GM18909 (cell line): ENCODE measurements at regions not wholly inside any gene's neighbourhood (a gene's known extent, or its start where the extent isn't known, plus 50 kb on each side); places are given as distances from the start of the nearest gene placed in this dataset.

Source experiments
- ATAC-seq: cut with Tn5 transposase; IDR thresholded peaks from one replicate; pipeline ENCODE4 v1.9.1; 2021; ENCODE audit warnings: mild to moderate bottlenecking; ENCODE audit not compliant: unreplicated experiment, poor library complexity

DNA sequence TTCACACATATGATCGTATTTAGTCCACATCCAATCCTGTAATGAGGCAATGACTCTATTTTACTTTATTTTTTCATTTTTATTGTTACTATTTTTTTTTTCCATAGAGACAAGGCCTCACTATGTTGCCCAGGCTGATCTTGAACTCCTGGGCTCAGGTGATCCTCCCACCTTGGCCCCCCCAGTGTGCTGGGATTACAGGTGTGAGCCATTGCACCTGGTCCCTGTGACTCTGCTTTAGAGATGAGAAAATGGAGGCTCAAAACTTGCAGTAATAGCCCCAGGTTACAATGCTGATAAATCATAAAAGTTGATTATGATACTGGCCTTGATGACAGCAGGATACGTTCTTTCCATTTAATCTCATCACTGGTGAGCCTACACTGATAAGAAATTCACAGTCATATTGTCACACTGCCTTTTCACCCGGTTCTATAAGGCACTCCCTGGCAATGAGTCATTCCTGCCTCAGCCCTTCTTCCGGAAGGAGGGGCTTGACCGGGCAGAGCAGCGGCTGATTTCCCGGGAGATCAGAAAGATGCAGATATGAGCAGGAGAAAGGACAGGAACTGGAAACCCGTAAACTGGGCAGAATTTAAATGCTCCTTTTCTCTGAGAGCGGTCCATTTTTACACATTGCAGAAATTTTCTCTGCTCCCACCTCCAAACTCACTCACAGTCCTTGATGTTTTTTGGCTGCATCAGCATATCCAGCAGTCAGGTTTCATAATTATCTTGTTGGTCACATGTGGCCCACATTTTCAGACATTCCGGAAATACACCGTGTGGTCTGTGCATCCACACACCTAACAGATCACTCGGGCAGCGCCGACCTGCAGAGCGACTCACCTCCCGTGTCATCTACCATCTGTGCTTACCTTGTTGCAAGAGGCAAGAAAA lies 616.4 kb downstream of the EFNB2 start:
- ATAC-seq = no peak

DNA sequence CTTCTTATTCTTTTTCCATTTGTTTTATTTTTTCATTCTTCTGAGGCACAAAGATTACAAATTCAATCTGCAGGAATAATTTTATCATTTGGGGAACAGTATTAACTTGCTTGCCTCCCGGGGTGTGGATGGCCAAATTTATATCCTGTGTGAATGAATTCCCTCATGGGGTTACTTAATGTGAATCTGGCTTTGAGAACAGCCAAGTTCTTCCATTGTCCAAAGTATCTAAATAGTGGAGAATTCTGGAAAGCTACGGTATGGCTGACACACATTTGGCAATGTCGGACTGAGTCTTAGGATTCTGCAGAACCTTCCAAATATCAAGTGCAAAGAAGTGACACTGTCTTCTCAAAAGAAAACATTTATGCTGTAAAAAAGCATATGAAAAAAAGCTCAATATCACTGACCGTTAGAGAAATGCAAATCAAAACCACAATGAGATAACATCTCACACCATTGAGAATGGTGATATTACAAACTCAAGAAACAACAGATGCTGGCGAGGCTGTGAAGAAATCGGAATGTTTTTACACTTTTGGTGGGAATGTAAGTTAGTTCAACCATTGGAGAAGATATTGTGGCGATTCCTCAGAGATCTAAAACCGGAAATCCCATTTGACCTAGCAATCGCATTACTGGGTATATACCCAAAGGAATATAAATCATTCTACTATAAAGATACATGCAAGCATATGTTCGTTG lies 620.2 kb downstream of the EFNB2 start:
- no peak for ATAC-seq

DNA sequence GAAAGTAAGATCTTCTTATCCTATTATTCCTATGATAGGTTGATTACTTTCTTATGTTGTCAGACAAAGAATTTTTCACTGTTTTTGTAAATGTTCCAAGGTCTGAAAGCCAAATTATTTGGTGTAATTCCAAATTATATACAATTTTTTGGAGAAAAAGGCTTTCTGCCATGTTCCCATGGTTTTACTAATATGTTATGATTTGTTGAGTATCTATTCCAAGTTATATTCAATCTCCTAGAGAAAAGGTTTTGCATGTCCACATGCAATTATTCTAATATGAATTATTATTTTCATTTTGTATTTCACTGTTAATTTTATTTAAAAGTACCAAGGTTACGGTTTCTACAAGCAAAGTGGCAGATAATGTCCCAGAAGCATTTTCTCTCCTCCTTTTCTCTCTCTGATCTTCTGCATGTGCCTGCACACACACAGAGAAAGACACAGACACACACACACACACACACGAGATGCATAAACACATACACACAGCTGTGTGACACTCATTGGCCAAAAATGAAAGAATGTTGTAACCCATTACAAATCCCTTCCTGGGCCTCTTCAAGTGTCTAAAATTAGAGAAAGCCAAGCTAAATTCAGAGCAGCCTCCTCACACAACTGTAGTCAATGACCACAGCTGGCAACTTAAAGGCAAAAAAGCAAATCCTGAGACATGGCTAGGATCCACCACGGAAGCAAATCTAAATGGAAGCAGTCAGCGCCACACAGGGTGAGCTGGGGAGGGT lies 621.0 kb downstream of the EFNB2 start:
- ATAC-seq = no peak

DNA sequence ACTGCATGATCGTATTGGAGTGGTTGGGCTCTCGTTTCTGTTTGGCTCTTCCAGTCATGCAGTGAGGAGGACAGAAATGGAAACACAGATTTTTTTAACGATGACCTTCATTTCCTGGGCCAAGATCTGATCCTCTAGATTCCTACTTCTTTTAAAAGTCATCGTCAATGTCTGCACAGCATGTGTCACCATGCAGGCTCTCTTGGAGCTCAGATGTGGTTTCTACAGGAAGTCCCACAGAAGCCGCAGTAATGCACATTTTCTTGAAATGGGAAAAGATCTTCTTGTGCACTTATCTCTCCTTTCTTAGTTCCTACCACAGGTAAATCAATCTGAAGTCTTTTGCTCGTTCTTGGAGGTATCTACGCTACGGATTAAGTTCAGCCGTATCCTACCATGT lies 626.9 kb downstream of the EFNB2 start:
- ATAC-seq = no peak

DNA sequence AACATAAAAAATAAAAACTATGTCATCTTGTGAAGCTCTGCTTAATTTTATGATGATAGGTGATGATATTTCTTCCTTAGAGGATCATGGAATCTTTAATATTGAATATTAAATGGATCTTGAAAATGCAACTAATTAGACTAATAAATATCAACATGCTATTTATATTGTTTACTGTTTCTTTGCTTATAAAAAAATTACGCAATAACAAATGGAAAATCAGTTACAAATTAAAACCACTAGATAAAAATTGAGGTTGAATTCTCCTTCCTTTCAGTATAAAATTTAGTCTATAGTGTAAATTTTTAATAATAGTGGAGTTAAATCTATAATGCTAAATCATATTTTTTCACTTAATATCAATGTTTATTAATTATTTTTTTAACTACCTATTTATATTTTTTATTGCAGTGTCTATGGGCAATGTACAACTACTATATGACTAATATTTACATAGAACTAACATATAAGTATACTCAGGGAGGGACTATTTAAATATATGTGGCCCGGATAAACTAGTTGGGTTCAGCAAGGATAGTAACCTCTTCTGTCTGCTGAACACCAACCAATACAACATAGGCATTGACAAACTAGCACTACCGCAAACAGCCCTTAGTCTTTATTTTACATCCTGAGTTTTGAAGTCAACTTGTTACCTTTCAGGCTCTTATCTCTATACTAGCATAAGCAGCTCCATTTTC lies 628.0 kb downstream of the EFNB2 start:
- no peak for ATAC-seq

DNA sequence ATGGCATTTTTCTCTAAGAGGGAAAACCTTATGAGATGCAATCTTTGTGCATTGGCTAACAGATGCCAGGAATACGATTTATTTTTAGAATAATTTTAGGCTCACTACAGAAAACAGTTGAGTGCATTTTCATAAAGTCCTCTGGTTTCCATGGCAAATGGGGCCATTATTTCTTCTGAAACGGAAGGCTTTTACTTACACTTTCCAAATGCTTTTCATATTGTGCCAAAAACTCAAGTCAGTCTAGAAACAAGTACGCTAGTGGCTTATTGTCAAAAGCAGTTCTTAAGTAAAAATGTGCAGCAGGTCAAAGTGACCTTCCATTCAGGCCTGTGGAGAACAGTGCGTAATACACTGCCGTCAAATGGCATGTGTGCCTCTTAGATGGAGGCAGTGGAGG lies 628.7 kb downstream of the EFNB2 start:
- no peak for ATAC-seq

DNA sequence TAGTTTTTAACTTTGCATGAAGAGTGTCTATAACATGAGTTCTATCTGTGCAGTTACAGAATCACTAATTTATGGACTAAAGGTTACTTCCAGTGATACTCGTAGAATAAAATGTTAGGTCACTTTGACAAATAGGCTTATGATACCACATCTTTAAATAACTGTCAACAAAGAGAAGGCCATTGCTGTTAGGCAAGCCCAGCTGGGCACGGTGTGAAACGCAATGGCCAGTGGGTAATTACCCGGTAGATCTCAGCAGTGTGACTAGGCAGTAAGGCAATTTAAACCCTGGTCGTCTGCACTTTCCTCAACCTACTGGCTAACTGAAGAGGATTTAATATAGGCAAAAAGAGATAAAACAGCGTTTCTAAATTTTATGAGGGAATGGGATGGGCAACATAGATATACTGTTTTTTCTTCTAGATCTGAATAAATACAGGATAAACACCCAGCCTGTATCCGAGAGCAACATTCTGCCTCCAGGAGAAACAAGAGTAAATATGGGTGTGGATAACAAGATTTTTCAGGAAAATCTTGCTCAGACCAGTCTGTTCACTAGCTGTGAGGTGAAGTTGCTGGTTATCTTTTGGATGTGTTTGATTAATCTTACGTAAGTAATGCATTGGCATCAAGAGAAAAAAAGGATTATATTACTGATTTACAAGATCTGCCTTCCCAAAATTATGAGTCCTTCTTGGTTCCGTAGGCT lies 631.3 kb downstream of the EFNB2 start:
- no peak for ATAC-seq

DNA sequence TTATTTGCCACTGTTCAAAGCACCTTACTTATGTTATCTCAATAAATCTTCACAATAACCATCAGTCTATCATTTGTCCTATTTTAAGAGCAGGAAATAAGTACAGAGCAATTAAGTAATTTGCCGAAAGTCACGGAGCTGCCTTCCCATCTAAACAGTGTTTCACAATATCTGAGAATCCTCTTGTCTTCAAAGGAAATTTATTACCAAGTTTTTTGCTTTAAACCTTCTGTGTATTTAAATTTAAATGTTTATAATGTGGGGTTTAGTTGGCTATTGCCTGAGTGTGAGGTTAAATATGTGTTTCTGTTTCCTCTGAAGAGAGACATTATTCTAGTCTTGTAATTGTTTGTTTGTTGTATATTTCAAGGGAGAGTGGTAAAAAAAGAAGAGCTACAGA lies 633.1 kb downstream of the EFNB2 start:
- ATAC-seq = no peak

DNA sequence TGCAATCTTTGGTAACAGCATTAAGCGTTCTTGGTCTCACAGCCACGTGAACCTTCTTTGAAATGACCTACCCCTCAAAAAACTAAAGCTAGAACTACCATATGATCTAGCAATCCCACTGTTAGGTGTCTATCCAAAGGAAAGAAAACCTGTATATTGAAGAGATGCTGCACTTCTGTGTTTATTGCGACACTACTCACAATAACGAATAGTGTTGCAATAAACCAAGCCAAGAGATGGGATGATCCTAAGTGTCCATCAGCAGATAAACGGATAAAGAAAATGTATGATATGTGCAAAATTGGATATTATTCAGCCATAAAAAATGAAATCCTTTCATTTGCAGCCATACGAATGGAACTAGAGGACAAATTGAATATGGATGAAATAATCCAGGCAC lies 637.9 kb downstream of the EFNB2 start:
- no peak for ATAC-seq

DNA sequence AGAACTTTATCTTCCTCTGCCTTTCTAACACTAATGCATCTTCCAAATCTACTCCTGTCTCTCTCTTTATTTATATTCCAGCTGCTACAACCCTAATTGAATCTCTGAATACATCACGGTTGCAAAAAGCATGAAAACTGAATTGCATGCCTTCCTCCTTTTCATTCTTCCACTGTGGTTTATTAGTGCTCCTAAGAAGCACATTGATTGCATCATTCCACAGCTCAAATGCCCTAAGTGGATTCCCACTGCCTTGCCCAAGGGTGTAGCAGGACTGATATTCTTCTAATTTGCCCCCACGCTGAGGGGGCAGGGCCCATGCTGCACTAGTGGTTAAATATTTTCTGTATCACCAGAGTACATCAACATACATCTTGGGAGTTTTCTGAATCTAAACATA lies 640.8 kb downstream of the EFNB2 start:
- ATAC-seq = no peak

DNA sequence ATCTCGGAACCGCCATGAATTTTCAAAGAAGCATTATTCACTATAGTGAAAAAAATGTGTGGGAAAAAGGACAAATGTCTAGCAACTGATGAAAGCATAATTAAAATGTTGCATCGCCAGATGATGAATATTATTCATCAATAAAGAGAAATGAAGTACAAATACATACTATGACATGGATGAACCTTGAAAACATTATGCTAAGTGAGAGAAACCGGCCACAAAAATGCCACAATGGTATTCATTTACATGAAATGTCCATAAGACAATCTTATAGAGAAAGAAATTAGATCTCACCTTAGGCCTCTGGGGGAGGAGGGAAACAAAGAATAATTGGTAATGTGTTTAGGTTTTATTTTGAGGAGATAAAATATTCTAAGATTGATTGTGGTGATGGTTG lies 645.0 kb downstream of the EFNB2 start:
- no peak for ATAC-seq

DNA sequence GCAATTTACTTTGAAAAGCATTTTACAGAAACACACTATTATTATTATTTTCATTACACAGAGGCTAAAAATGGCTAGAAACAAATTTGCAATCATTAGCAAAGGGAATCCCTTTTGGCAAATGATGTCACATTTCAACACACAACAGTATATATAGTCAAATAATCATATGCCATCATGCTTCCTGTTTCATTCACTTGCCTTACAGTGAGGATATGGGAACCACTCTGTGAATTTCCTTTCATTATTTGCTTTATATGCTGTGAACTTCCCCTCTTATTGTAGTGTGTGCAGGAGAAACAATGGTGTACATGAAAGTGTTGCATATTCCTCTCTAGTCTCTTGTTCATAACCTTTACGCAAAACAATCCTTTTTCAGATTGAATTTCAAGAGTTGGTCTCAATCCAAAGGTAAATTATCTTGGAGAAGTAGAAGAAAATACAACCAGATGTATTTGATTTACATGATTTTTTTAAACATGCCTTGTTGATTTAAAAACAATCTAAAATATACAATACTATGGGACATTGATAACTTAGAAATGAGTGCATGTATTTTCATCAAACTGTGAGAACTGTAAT lies 657.3 kb downstream of the EFNB2 start:
- no peak for ATAC-seq

DNA sequence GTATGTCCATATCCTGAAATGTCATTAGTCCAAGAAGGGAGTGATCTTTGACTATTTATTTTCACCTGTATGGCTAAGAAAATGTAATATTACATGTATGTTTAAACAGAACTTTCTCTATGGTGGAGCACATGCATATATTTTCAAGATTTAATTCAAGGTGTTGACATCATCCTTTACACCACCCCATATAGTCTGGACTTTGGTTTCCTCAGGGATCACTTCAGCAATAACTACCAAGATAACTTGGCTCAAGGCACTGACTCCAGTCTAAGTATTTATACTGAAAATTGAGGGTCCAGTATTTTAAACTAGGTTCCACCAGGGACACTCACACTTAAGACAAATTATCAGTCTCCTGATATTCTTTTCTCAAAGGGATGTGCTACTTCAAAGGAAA lies 660.6 kb downstream of the EFNB2 start:
- ATAC-seq = no peak

DNA sequence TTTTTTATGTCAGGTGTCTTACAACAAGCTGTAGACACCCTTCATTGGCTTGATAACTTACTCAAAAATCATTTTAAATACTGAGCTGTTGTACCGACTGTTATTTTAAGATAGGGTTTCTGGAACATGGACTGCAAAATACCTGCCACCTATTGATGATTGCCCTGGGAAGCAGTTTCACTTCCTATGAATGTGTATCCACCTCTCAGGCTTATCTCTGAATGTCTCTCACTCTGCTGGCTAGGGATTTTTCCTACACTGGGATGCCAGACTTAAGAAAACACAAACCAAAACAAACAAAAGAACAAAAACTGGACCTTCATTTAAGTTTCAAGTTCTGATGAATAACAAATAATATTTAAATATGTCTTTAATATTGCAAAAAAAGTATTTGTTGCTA lies 663.7 kb downstream of the EFNB2 start:
- no peak for ATAC-seq

DNA sequence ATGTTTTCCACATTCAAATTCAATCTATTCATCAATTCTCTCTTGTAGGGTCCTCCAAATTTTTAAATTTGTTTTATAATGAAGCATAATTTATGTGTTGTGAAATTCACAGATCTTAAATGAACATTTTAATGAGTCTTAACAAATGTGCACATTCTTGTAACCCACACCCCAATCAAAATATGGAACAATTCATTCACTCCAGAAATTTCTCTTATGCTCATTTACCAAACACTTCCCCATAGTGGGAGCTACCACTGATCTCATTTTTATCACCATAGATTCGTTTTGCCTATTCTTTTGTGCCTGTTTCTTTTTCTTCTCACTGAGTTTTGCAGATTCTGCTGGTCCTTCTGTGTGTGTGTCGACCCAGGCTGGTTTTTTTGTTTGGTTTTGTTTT lies 664.1 kb downstream of the EFNB2 start:
- no peak for ATAC-seq

DNA sequence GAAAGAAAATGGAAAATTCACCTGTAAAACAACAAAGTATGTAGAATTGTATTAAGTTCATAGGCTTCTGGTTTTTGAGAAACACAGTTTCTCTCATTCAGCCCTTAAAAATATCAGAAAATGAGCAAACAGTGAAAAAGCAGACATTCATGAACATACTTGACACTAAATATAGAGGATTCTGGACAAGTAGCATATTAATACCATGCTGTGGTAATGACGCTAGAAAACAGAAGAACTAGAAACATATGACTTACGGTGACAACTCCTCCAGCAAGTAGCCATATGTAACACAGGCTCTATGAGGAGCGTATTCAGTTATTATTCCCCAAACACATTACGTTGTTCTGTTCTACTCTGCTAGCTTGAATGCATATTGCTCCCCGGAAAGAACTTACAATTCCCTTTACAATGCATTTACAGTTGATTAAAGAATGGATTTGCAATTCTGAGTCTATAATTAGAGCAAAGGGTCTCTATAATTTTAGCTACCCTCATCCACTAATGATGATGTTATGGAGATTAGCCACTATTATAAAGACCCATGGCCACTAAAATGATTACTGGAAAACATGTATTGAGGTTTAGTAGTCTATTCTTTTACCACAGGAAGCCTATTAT lies 672.1 kb downstream of the EFNB2 start:
- no peak for ATAC-seq

DNA sequence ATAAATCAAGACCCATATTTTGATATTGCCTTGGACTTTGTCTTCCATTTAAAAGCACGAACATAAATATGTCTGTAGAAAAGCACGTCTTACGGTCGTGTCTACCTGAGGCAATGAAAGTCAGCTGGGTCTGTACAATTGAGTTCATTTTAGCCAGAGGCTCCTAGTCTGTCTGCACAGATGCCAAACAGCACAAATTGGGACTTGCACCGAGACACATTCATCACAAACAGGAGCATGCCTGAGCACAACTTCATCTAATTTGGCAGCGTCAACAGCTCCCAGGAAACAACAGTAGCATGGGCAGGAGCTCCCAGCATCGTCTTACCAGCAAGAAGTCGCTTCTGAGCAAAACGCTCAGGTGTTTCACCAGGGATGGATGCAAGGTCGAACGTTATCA lies 687.0 kb downstream of the EFNB2 start:
- ATAC-seq = no peak

DNA sequence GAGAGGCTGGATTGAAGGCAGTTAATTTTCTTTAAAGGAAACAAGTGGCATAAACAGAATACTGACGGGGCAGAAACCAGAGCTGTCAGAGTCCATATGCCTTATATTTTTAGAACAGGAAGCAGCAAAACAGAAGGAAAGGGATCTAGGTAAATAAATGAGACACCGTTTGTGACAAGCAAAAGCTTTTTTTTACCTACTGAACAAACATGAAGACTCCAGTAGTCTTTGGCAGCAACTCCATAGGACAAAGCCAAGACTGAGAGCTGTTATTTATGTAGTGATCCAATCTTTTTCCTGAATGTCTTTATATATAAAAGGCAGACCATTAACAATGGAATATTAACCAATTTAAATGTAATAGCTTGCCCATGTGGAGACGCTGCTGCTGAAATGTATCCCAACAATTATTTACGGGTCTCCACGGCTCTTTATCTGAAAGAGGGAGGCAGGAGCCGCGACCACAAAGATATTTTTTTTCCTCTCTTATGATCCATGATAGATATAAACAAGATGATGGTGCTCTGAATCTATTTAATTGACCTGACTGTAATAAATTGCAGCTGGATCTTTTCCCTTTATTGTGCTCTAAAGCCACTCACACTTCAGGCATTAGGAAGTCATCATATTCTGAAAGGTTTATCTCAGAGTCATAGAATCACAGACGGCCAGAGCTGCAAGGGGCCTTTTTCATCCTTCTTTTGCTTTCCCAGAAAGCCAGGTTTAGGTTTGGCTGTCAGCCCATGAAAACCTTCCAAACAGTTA lies 687.8 kb downstream of the EFNB2 start:
- no peak for ATAC-seq
